Nephron progenitor cell (in vitro differentiated cells): ENCODE measurements at regions not wholly inside any gene's neighbourhood (a gene's known extent, or its start where the extent isn't known, plus 50 kb on each side); places are given as distances from the start of the nearest gene placed in this dataset.

Experiments
- DNase-seq: peaks from one replicate; pipeline ENCODE4 v3.0.0; 2021
- H3K27ac Mint-ChIP-seq: 2 replicates; pipeline ENCODE4 v1.8.0; 2021; ENCODE audit warnings: mild to moderate bottlenecking, moderate library complexity, mixed read lengths
- H3K27me3 Mint-ChIP-seq: 2 replicates; pipeline ENCODE4 v1.8.0; 2021; ENCODE audit warnings: mild to moderate bottlenecking, low read depth, mixed read lengths; ENCODE audit not compliant: poor library complexity
- H3K36me3 Mint-ChIP-seq: 2 replicates; pipeline ENCODE4 v1.8.0; 2021; ENCODE audit warnings: low read depth, mixed read lengths
- H3K4me1 Mint-ChIP-seq: 2 replicates; pipeline ENCODE4 v1.8.0; 2021; ENCODE audit warnings: mixed read lengths
- H3K4me3 Mint-ChIP-seq: 2 replicates; pipeline ENCODE4 v1.8.0; 2021; ENCODE audit warnings: mild to moderate bottlenecking, moderate library complexity, mixed read lengths
- H3K9me3 Mint-ChIP-seq: 2 replicates; pipeline ENCODE4 v1.8.0; 2021; ENCODE audit warnings: mild to moderate bottlenecking, moderate library complexity, mixed read lengths
- TF ChIP-seq, protein P1 (sequence below): fragments of 200-600 bp; sonication (generic); IDR thresholded peaks from 2 replicates; pipeline ENCODE4 v1.5.0; 2021; ENCODE audit warnings: antibody characterized with exemption

- Mint-ChIP-seq H3K9me3 (no peaks in the 10 kb centered on the region), H3K36me3 (no peaks in the 10 kb centered on the region), H3K27me3 (peaks cover 15% of the 10 kb centered on the region), H3K27ac (peak overlapping the region; percentile 82), H3K4me3 (no peak overlapping the region), H3K4me1 (peaks cover 45% of the 10 kb centered on the region)
- TF ChIP-seq, protein P1, sequence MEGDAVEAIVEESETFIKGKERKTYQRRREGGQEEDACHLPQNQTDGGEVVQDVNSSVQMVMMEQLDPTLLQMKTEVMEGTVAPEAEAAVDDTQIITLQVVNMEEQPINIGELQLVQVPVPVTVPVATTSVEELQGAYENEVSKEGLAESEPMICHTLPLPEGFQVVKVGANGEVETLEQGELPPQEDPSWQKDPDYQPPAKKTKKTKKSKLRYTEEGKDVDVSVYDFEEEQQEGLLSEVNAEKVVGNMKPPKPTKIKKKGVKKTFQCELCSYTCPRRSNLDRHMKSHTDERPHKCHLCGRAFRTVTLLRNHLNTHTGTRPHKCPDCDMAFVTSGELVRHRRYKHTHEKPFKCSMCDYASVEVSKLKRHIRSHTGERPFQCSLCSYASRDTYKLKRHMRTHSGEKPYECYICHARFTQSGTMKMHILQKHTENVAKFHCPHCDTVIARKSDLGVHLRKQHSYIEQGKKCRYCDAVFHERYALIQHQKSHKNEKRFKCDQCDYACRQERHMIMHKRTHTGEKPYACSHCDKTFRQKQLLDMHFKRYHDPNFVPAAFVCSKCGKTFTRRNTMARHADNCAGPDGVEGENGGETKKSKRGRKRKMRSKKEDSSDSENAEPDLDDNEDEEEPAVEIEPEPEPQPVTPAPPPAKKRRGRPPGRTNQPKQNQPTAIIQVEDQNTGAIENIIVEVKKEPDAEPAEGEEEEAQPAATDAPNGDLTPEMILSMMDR: no peak
- DNase-seq: no peak
Observed at GRCh38 chr6:167512696-167513375, 187.9 kb downstream of the TTLL2 start.

GRCh38 chr6:167513778-167514177, 188.9 kb downstream of the TTLL2 start:
- TF ChIP-seq, protein P1: no peak
- H3K9me3 Mint-ChIP-seq: peaks cover 3% of the 10 kb centered on the region
- no peak overlapping the region for H3K4me3 Mint-ChIP-seq
- no peak overlapping the region for H3K27ac Mint-ChIP-seq
- H3K36me3 Mint-ChIP-seq: no peaks in the 10 kb centered on the region
- peaks cover 16% of the 10 kb centered on the region for H3K27me3 Mint-ChIP-seq
- no peak for DNase-seq
- peaks cover 48% of the 10 kb centered on the region for H3K4me1 Mint-ChIP-seq

DNA sequence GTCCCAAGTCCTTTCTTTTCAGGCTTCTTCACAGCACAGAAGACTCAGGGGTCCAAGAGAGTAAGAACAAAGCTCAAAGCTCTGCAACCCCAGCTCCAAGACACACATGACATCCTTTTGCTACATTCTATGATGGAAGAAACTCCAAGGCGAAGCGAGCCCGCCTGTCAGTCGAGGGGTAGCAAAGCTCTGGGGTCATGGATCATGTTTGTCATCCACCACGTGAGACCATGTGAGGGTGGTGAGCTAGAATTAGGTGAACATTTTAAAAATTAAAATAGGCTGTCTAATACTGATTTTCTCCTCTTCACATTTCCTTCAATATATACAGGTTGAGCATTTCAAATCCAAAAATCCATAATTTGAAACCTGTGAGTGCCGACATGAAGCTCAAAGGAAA, 189.6 kb downstream of the TTLL2 start:
- TF ChIP-seq, protein P1: no peak
- Mint-ChIP-seq H3K4me1 (peaks cover 45% of the 10 kb centered on the region), H3K36me3 (no peaks in the 10 kb centered on the region), H3K27me3 (peaks cover 18% of the 10 kb centered on the region), H3K4me3 (no peak overlapping the region), H3K9me3 (peaks cover 3% of the 10 kb centered on the region), H3K27ac (no peak overlapping the region)
- DNase-seq: no peak

GRCh38 chr6:167515873-167516507, 191.1 kb downstream of the TTLL2 start:
- Mint-ChIP-seq H3K36me3 (no peaks in the 10 kb centered on the region), H3K4me3 (no peak overlapping the region), H3K4me1 (peaks cover 36% of the 10 kb centered on the region), H3K27ac (no peak overlapping the region), H3K27me3 (peaks cover 20% of the 10 kb centered on the region), H3K9me3 (peaks cover 3% of the 10 kb centered on the region)
- TF ChIP-seq, protein P1: no peak
- DNase-seq: no peak

DNA sequence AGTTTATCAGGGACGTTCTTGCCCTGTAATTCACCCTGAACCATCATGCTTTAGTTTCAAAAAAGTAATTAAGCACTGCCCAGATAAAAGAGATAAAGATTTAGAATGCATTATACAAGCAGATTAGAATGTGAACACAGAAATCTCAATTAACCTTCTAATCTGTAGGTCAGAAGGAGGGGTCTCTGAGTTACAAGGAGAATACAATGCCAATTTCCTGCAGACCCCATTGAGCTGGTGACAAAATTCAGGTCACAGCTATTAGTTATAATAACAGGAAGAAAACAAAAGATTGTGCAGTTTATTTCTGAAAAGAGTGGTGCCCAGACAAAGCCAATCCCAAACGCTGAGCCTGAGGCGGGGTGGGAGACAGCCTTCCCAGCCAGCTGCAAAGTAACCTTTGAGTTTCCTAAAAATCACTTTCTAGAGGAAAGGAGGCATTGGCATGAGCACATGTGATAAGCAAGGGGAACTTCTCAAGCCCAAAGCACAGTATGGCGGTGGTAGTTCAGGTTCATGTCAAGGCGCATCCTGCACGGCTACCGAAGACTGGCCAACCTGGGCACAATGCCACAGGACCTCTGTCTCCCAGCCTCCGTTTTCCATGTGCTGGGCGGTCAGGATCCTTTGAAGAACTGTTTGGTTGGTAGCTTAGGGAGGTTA, 192.5 kb downstream of the TTLL2 start:
- peaks cover 3% of the 10 kb centered on the region for H3K9me3 Mint-ChIP-seq
- TF ChIP-seq, protein P1: no peak
- no peak overlapping the region for H3K27ac Mint-ChIP-seq
- peaks cover 30% of the 10 kb centered on the region for H3K4me1 Mint-ChIP-seq
- peaks cover 28% of the 10 kb centered on the region for H3K27me3 Mint-ChIP-seq
- no peak for DNase-seq
- no peaks in the 10 kb centered on the region for H3K36me3 Mint-ChIP-seq
- no peak overlapping the region for H3K4me3 Mint-ChIP-seq
